GM23338 (cell line): ENCODE measurements at regions not wholly inside any gene's neighbourhood (a gene's known extent, or its start where the extent isn't known, plus 50 kb on each side); places are given as distances from the start of the nearest gene placed in this dataset.

ENCODE experiments used
- CREB1 ChIP-seq: fragments of 250-450 bp; sonication (Bioruptor Pico); IDR thresholded peaks from 2 replicates; pipeline ENCODE4 v1.5.0; 2020; ENCODE audit warnings: low read depth, mild to moderate bottlenecking, moderate library complexity
- ETS1 ChIP-seq: IDR thresholded peaks from 2 replicates; pipeline ENCODE4 v1.6.1; 2016; ENCODE audit warnings: antibody characterized with exemption
- EZH2 ChIP-seq: fragments of 200-600 bp; sonication (generic); IDR thresholded peaks from one replicate; pipeline ENCODE4 v1.8.0; 2017; ENCODE audit warnings: antibody characterized with exemption, mild to moderate bottlenecking, low read depth; ENCODE audit not compliant: unreplicated experiment
- EZH2phosphoT487 ChIP-seq: fragments of 200-600 bp; sonication (generic); IDR thresholded peaks from one replicate; pipeline ENCODE4 v1.8.1; 2018; ENCODE audit warnings: antibody characterized with exemption; ENCODE audit not compliant: unreplicated experiment
- NANOG ChIP-seq: IDR thresholded peaks from 2 replicates; pipeline ENCODE4 v1.6.1; 2016; ENCODE audit warnings: antibody characterized with exemption, borderline replicate concordance
- POLR2AphosphoS5 ChIP-seq: IDR thresholded peaks from 2 replicates; pipeline ENCODE4 v1.6.1; 2016; ENCODE audit warnings: antibody characterized with exemption, low read depth
- REST ChIP-seq: IDR thresholded peaks from one replicate; pipeline ENCODE4 v1.6.1; 2018; ENCODE audit warnings: antibody characterized with exemption; ENCODE audit not compliant: unreplicated experiment
- ZNF114 ChIP-seq: fragments of 250-450 bp; sonication (Bioruptor Pico); IDR thresholded peaks from 2 replicates; pipeline ENCODE4 v1.5.0; 2020; ENCODE audit warnings: mild to moderate bottlenecking, moderate library complexity
- ZNF331 ChIP-seq: fragments of 250-450 bp; sonication (Bioruptor Pico); IDR thresholded peaks from 2 replicates; pipeline ENCODE4 v1.5.0; 2020; ENCODE audit warnings: low read depth, mild to moderate bottlenecking, moderate library complexity
- TF ChIP-seq, protein P1 (sequence below), 2 experiments: fragments of 200-600 bp in 1 of 2; sonication (generic) in 1 of 2; conservative IDR thresholded peaks; 2 replicates each; pipeline versions ENCODE4 v1.5.1 to v1.6.1; 2016 to 2017; ENCODE audit warnings: antibody characterized with exemption in 2 of 2, low read depth in 2 of 2, mild to moderate bottlenecking in 2 of 2, moderate library complexity in 1 of 2

DNA sequence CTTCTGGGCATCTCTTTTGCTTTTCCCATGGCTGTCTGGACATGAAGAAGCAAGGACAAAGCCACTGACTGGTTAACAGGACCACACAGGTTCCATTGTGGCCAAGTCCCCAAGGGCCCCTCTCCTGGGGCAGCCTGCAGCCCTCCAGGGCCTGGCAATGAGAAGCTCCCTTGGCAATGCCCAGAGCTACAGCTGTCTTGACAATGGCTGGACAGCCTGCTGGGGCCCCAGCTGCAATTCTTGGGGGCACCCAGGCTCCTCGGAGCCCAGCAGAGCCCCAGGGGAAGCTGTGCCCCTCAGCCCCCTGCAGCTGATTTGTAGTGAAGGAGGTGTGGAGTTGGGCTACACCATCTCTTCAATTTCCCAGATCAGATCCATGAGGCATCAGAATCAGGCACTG is 384.9 kb upstream of the PODXL start:
- no peak for TF ChIP-seq EZH2
- TF ChIP-seq, protein P1, sequence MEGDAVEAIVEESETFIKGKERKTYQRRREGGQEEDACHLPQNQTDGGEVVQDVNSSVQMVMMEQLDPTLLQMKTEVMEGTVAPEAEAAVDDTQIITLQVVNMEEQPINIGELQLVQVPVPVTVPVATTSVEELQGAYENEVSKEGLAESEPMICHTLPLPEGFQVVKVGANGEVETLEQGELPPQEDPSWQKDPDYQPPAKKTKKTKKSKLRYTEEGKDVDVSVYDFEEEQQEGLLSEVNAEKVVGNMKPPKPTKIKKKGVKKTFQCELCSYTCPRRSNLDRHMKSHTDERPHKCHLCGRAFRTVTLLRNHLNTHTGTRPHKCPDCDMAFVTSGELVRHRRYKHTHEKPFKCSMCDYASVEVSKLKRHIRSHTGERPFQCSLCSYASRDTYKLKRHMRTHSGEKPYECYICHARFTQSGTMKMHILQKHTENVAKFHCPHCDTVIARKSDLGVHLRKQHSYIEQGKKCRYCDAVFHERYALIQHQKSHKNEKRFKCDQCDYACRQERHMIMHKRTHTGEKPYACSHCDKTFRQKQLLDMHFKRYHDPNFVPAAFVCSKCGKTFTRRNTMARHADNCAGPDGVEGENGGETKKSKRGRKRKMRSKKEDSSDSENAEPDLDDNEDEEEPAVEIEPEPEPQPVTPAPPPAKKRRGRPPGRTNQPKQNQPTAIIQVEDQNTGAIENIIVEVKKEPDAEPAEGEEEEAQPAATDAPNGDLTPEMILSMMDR (conservative IDR thresholded peaks at IDR 0.05; ENCODE audit: low read depth in 2 of 2), result no peak
- no peak for TF ChIP-seq EZH2phosphoT487
- TF ChIP-seq REST, result no peak
- no peak for TF ChIP-seq ETS1
- TF ChIP-seq POLR2AphosphoS5, result no peak
- no peak for TF ChIP-seq ZNF114 (CRISPR knock-in tag)
- TF ChIP-seq CREB1 (CRISPR knock-in tag), result no peak
- no peak for TF ChIP-seq NANOG
- TF ChIP-seq ZNF331 (CRISPR knock-in tag), result no peak
